ENCODE measurements at regions not wholly inside any gene's neighbourhood (a gene's known extent, or its start where the extent isn't known, plus 50 kb on each side); places are given as distances from the start of the nearest gene placed in this dataset.

- Histone ChIP-seq H3K36me3 (ENCODE audit: control insufficient read depth in 2 of 2, insufficient read depth in 2 of 2, low read length in 1 of 2) (no peaks in the 10 kb centered on the region), H3K27me3 (replicated peaks in 1 of 2; ENCODE audit: control insufficient read depth in 2 of 2, insufficient read depth in 2 of 2, low read length in 1 of 2) (no peaks in the 10 kb centered on the region), H4K20me1 (ENCODE audit: control insufficient read depth, insufficient read depth) (no peaks in the 10 kb centered on the region), H3K4me3 (no peak overlapping the region), H3K27ac (ENCODE audit: control insufficient read depth, insufficient read depth) (no peak overlapping the region), H2AFZ (ENCODE audit: control insufficient read depth, low read depth, low read length) (no peak overlapping the region), H3K79me2 (ENCODE audit: control insufficient read depth, insufficient read depth, low read length) (no peaks in the 10 kb centered on the region), H3K4me2 (ENCODE audit: control insufficient read depth, insufficient read depth) (no peak overlapping the region), H3K9me3 (replicated peaks; ENCODE audit: control insufficient read depth, insufficient read depth, low read length) (no peaks in the 10 kb centered on the region), H3K9ac (ENCODE audit: control insufficient read depth, insufficient read depth, low read length) (no peak overlapping the region), H3K4me1 (ENCODE audit: control insufficient read depth, insufficient read depth, low read length) (no peaks in the 10 kb centered on the region)
- POLR2A ChIA-PET = no interaction called here
- SMC1A ChIA-PET (ENCODE audit: uncharacterized antibody, unreplicated experiment) = no interaction called here
- RAD21 ChIA-PET (ENCODE audit: unreplicated experiment) = no interaction called here
- intact Hi-C loops (cut with micrococcal nuclease; ENCODE audit: unreplicated experiment) = no loop called here
- WGBS (ENCODE audit: insufficient coverage, insufficient replicate concordance, low lambda C conversion rate, missing lambda C conversion rate) = 5% methylated on average over 1 of the region's 1 CpG
- CTCF ChIA-PET = no interaction called here
- no peak for TF ChIP-seq NBN (IDR thresholded peaks at IDR 0.05)
- TF ChIP-seq TARDBP (IDR thresholded peaks at IDR 0.05; ENCODE audit: borderline replicate concordance) = no peak
- no peak for TF ChIP-seq CBX5 (IDR thresholded peaks at IDR 0.05; ENCODE audit: low read depth)
- TF ChIP-seq IRF3 (IDR thresholded peaks at IDR 0.05) = no peak
- TF ChIP-seq ZNF207 (IDR thresholded peaks at IDR 0.05; ENCODE audit: borderline replicate concordance) = no peak
- TF ChIP-seq NFYB (IDR thresholded peaks at IDR 0.05; ENCODE audit: insufficient read depth, low read depth, low read length) = no peak
- no peak for TF ChIP-seq JUND (IDR thresholded peaks at IDR 0.05; ENCODE audit: low read depth, low read length)
- TF ChIP-seq TBL1XR1 (IDR thresholded peaks at IDR 0.05; ENCODE audit: low read depth, low read length) = no peak
- TF ChIP-seq PAX5 (IDR thresholded peaks at IDR 0.05; ENCODE audit: borderline replicate concordance, low read depth, low read length) = no peak
- ATAC-seq (no peak), FAIRE-seq (no peak), DNase-seq (ENCODE audit: low read depth, low spot score) (no peak)
- in situ Hi-C loops (cut with MboI) = no loop called here
- no TSS peak for BruUV-seq (replicated peaks)
These were observed 1395.1 kb downstream of the SUCLG1 start for GRCh38 chr2:83063933-83064332.

GRCh38 chr2:83063511-83063910 lies 1395.6 kb downstream of the SUCLG1 start:
- no peaks in the 10 kb centered on the region for H3K4me1 ChIP-seq (ENCODE audit: control insufficient read depth, insufficient read depth, low read length)
- H4K20me1 ChIP-seq (ENCODE audit: control insufficient read depth, insufficient read depth) = no peaks in the 10 kb centered on the region
- no peaks in the 10 kb centered on the region for H3K27me3 ChIP-seq (replicated peaks in 1 of 2; ENCODE audit: control insufficient read depth in 2 of 2, insufficient read depth in 2 of 2, low read length in 1 of 2)
- RAD21 ChIA-PET (ENCODE audit: unreplicated experiment) = no interaction called here
- BruUV-seq (replicated peaks) = no TSS peak
- DNase-seq (ENCODE audit: low read depth, low spot score) = no peak
- in situ Hi-C loops (cut with MboI) = no loop called here
- no peak overlapping the region for H3K4me2 ChIP-seq (ENCODE audit: control insufficient read depth, insufficient read depth)
- H3K9ac ChIP-seq (ENCODE audit: control insufficient read depth, insufficient read depth, low read length) = no peak overlapping the region
- no peak overlapping the region for H2AFZ ChIP-seq (ENCODE audit: control insufficient read depth, low read depth, low read length)
- ATAC-seq = no peak
- TF ChIP-seq TARDBP (IDR thresholded peaks at IDR 0.05; ENCODE audit: borderline replicate concordance) = no peak
- intact Hi-C loops (cut with micrococcal nuclease; ENCODE audit: unreplicated experiment) = no loop called here
- no peaks in the 10 kb centered on the region for H3K79me2 ChIP-seq (ENCODE audit: control insufficient read depth, insufficient read depth, low read length)
- POLR2A ChIA-PET = no interaction called here
- 65% methylated on average over 4 of the region's 5 CpGs for WGBS (ENCODE audit: insufficient coverage, insufficient replicate concordance, low lambda C conversion rate, missing lambda C conversion rate)
- no peak for FAIRE-seq
- SMC1A ChIA-PET (ENCODE audit: uncharacterized antibody, unreplicated experiment) = no interaction called here
- H3K36me3 ChIP-seq (ENCODE audit: control insufficient read depth in 2 of 2, insufficient read depth in 2 of 2, low read length in 1 of 2) = no peaks in the 10 kb centered on the region
- H3K4me3 ChIP-seq = no peak overlapping the region
- CTCF ChIA-PET = no interaction called here
- no peaks in the 10 kb centered on the region for H3K9me3 ChIP-seq (replicated peaks; ENCODE audit: control insufficient read depth, insufficient read depth, low read length)
- H3K27ac ChIP-seq (ENCODE audit: control insufficient read depth, insufficient read depth) = no peak overlapping the region
